ENCODE measurements at regions not wholly inside any gene's neighbourhood (a gene's known extent, or its start where the extent isn't known, plus 50 kb on each side); places are given as distances from the start of the nearest gene placed in this dataset.

DNA sequence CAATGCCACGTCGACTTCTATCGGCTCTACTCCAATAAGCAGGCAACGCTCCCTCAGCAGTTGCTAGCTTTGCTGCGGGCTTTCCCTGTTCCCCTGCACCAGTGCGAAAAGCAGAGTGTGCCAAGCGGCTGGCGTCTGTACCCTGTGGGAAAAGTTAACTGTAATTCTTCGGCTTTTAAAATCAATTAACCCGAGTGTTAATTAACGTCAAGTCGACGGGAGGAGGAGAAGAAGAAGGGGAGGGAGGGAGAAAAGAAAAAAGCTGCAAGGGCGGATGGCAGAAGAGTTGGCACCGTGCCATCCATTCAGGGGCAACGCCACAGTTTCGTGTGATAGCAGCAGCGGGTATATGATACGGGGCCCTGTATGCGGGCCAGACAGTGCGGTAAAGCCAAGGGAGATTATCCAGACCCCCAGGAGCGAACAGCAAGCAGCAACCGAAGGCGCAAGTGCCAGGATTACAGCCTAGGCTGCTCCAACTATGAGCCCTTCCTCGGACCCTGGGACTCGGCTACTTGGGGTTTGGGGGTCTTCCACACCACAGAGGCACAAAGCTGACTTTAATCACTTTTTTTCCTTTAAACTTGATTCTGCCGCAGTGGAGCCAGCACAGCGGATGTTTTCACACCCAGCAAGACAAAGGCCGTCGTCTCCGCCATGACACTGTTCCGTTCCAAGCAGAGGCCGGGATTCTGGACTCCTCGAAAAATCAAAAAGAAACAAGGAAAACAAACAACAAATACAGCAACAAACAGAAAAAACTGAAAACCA is 253.8 kb upstream of the PMFBP1 start:
- Histone ChIP-seq H3K4me1 (no peaks in the 10 kb centered on the region), H3K4me3 (no peak overlapping the region), H3K27ac (no peak overlapping the region), H3K9me3 (no peaks in the 10 kb centered on the region), H3K36me3 (ENCODE audit: insufficient read depth in 1 of 2, low read depth in 1 of 2) (no peaks in the 10 kb centered on the region), H3K27me3 (ENCODE audit: insufficient read depth in 3 of 3, low read length in 2 of 3) (no peaks in the 10 kb centered on the region)
- intact Hi-C loops (cut with DNase I) = no loop called here
- ATAC-seq (no peak), DNase-seq (no peak)
- TF ChIP-seq, protein P1, sequence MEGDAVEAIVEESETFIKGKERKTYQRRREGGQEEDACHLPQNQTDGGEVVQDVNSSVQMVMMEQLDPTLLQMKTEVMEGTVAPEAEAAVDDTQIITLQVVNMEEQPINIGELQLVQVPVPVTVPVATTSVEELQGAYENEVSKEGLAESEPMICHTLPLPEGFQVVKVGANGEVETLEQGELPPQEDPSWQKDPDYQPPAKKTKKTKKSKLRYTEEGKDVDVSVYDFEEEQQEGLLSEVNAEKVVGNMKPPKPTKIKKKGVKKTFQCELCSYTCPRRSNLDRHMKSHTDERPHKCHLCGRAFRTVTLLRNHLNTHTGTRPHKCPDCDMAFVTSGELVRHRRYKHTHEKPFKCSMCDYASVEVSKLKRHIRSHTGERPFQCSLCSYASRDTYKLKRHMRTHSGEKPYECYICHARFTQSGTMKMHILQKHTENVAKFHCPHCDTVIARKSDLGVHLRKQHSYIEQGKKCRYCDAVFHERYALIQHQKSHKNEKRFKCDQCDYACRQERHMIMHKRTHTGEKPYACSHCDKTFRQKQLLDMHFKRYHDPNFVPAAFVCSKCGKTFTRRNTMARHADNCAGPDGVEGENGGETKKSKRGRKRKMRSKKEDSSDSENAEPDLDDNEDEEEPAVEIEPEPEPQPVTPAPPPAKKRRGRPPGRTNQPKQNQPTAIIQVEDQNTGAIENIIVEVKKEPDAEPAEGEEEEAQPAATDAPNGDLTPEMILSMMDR (IDR thresholded peaks at IDR 0.05) = no peak
- 92 to 95% (median 92%) methylated on average over 33 to 34 of the region's 34 CpGs for WGBS, 3 donors

DNA sequence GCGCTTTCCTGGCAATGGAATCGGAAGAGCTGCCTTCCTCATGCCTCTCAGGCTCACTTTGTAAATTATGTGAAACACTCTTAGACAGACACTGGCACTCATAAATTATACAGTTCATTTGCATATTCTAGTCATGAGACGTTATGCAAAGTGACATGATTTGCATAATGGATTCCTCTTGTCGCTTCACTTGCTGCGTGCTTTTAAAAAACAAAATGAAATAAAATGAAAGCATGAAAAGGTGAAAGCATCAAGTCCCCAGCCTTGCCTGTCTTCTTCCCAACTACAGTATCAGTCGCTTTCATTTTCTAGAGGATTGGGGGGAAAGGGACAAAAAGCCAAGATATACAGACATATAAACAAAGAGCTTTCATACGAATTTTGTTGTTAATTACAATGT is 252.8 kb upstream of the PMFBP1 start:
- DNase-seq = no peak
- intact Hi-C loops (cut with DNase I) = no loop called here
- TF ChIP-seq, protein P1 (IDR thresholded peaks at IDR 0.05) = no peak
- Histone ChIP-seq H3K27ac (no peak overlapping the region), H3K4me3 (no peak overlapping the region), H3K4me1 (no peaks in the 10 kb centered on the region), H3K9me3 (no peaks in the 10 kb centered on the region), H3K27me3 (ENCODE audit: insufficient read depth in 3 of 3, low read length in 2 of 3) (no peaks in the 10 kb centered on the region), H3K36me3 (ENCODE audit: insufficient read depth in 1 of 2, low read depth in 1 of 2) (no peaks in the 10 kb centered on the region)
- WGBS, 3 donors = 88 to 89% (median 88%) methylated on average over 7 of the region's 7 CpGs
- ATAC-seq = no peak

DNA sequence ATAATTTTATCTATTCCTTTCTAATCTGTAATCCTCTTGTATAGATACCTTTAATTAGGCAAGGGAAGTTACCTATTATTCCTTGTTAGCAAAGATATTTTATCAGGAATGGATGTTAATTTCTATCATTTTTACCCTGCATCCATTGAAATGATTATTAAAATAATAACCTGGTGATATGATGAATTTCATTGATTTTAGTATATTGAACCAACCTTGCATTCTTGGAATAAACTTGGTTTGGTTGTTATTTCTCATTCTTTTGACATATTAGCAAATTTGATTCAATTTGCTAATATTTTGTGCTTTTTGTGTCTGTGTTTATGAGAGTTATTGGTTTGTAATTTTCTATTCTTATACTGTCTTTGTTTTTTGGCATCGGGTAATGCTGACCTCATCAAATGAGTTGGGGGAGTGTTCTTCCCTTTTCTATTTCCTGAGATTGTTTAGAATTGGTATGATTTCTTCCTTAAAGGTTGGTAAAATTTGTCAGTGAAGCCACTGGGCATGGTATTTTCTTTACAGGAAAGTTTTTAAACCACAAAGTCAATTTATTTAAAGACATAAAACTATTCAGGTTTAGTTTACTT is 250.4 kb upstream of the PMFBP1 start:
- H3K27ac ChIP-seq = no peak overlapping the region
- TF ChIP-seq, protein P1 (IDR thresholded peaks at IDR 0.05) = no peak
- no peaks in the 10 kb centered on the region for H3K36me3 ChIP-seq (ENCODE audit: insufficient read depth in 1 of 2, low read depth in 1 of 2)
- ATAC-seq = no peak
- WGBS, 3 donors = 70 to 84% (median 82%) methylated on average over 1 of the region's 1 CpG
- H3K9me3 ChIP-seq = no peaks in the 10 kb centered on the region
- no peaks in the 10 kb centered on the region for H3K27me3 ChIP-seq (ENCODE audit: insufficient read depth in 3 of 3, low read length in 2 of 3)
- intact Hi-C loops (cut with DNase I) = no loop called here
- no peaks in the 10 kb centered on the region for H3K4me1 ChIP-seq
- DNase-seq = no peak
- no peak overlapping the region for H3K4me3 ChIP-seq

DNA sequence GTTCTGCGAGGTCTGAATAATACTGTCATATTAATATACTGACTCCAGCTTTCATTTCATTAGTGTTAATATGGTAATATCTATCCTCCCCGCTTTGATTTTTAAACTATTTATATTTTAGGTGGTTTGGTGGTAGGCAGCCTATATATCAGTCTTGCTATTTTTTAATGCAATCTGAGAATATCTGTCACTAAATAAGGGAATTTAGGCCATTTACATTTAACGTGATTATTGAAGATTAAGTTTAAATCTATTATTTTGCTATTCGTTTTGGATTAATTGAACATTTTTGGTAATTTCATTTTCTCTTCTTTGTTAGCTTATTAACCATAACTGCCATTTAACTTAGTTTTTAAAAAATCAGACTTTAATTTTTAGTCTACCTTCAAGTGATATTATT is 247.7 kb upstream of the PMFBP1 start:
- TF ChIP-seq, protein P1 (IDR thresholded peaks at IDR 0.05) = no peak
- H3K27ac ChIP-seq = no peak overlapping the region
- no peak for ATAC-seq
- intact Hi-C loops (cut with DNase I) = no loop called here
- H3K9me3 ChIP-seq = no peaks in the 10 kb centered on the region
- no peak for DNase-seq
- H3K4me1 ChIP-seq = no peaks in the 10 kb centered on the region
- no peak overlapping the region for H3K4me3 ChIP-seq
- WGBS, 3 donors = 96 to 98% (median 96%) methylated on average over 4 of the region's 4 CpGs
- H3K36me3 ChIP-seq (ENCODE audit: insufficient read depth in 1 of 2, low read depth in 1 of 2) = no peaks in the 10 kb centered on the region
- no peaks in the 10 kb centered on the region for H3K27me3 ChIP-seq (ENCODE audit: insufficient read depth in 3 of 3, low read length in 2 of 3)
